GM18858 (cell line): ENCODE measurements at regions not wholly inside any gene's neighbourhood (a gene's known extent, or its start where the extent isn't known, plus 50 kb on each side); places are given as distances from the start of the nearest gene placed in this dataset.

Experiments used
- ATAC-seq: cut with Tn5 transposase; IDR thresholded peaks from one replicate; pipeline ENCODE4 v1.9.1; 2021; ENCODE audit not compliant: unreplicated experiment

- no peak for ATAC-seq
These were observed 93.5 kb upstream of the SLC25A13 start for GRCh38 chr7:96415293-96415940.

GRCh38 chr7:96414931-96415292, 93.0 kb upstream of the SLC25A13 start:
- ATAC-seq = peak; percentile 84

- no peak for ATAC-seq
These were observed 88.4 kb upstream of the SLC25A13 start for GRCh38 chr7:96410126-96410839.

GRCh38 chr7:96408881-96409280, 87.0 kb upstream of the SLC25A13 start:
- no peak for ATAC-seq

- no peak for ATAC-seq
These were observed 85.5 kb upstream of the SLC25A13 start for GRCh38 chr7:96407427-96407826.

GRCh38 chr7:96402913-96403312, 81.0 kb upstream of the SLC25A13 start:
- ATAC-seq = no peak

- no peak for ATAC-seq
These were observed 79.3 kb upstream of the SLC25A13 start for GRCh38 chr7:96401200-96401599.

- ATAC-seq = no peak
These were observed 78.6 kb upstream of the SLC25A13 start for GRCh38 chr7:96400518-96400917.

GRCh38 chr7:96400001-96400400, 78.1 kb upstream of the SLC25A13 start:
- ATAC-seq = no peak

GRCh38 chr7:96397936-96398598, 76.2 kb upstream of the SLC25A13 start:
- no peak for ATAC-seq

- no peak for ATAC-seq
These were observed 66.9 kb upstream of the SLC25A13 start for GRCh38 chr7:96388620-96389383.

- ATAC-seq = no peak
These were observed 66.3 kb upstream of the SLC25A13 start for GRCh38 chr7:96388166-96388565.

GRCh38 chr7:96380111-96380512, 58.2 kb upstream of the SLC25A13 start:
- ATAC-seq = no peak

GRCh38 chr7:96377399-96377798, 55.5 kb upstream of the SLC25A13 start:
- no peak for ATAC-seq
